Liver (tissue), 7 donors: ENCODE measurements at regions not wholly inside any gene's neighbourhood (a gene's known extent, or its start where the extent isn't known, plus 50 kb on each side); places are given as distances from the start of the nearest gene placed in this dataset.

Source experiments
- DNase-seq: peaks from one replicate; pipeline ENCODE4 v3.0.0-alpha.2; 2017; ENCODE audit warnings: low spot score
- H3K27ac ChIP-seq, 2 donors: one replicate each; pipeline ENCODE4 v1.7.0; 2013; ENCODE audit warnings: inconsistent platforms in 2 of 2, low read length in 2 of 2, control low read depth in 1 of 2, low read depth in 1 of 2, mild to moderate bottlenecking in 1 of 2
- H3K27me3 ChIP-seq, 4 donors: one replicate each; pipeline versions ENCODE4 v1.6.1 to v1.7.0; 2013; ENCODE audit warnings: low read length in 3 of 4, inconsistent platforms in 1 of 4, mild to moderate bottlenecking in 1 of 4, moderate library complexity in 1 of 4; ENCODE audit not compliant: control insufficient read depth in 4 of 4, insufficient read depth in 4 of 4
- H3K36me3 ChIP-seq, 4 donors: one replicate each; pipeline versions ENCODE4 v1.6.1 to v1.7.0; 2013; ENCODE audit warnings: low read length in 3 of 4, mild to moderate bottlenecking in 3 of 4, low read depth in 1 of 4, moderate library complexity in 1 of 4; ENCODE audit not compliant: control insufficient read depth in 4 of 4, insufficient read depth in 3 of 4
- H3K4me1 ChIP-seq, 4 donors: one replicate each; pipeline versions ENCODE4 v1.6.1 to v1.7.0; 2013; ENCODE audit warnings: low read length in 3 of 4, mild to moderate bottlenecking in 3 of 4, moderate library complexity in 1 of 4; ENCODE audit not compliant: control insufficient read depth in 4 of 4, insufficient read depth in 4 of 4
- H3K4me3 ChIP-seq, 3 donors: one replicate each; pipeline versions ENCODE4 v1.6.1 to v1.7.0; 2013; ENCODE audit warnings: low read length in 3 of 3, control low read depth in 1 of 3, low read depth in 1 of 3, mild to moderate bottlenecking in 1 of 3
- H3K9ac ChIP-seq, 2 donors: one replicate each; pipeline ENCODE4 v1.7.0; 2013; ENCODE audit warnings: low read length in 2 of 2, mild to moderate bottlenecking in 2 of 2, moderate library complexity in 2 of 2, control low read depth in 1 of 2, low read depth in 1 of 2
- H3K9me3 ChIP-seq, 4 donors: one replicate each; pipeline versions ENCODE4 v1.6.1 to v1.7.0; 2013; ENCODE audit warnings: low read length in 3 of 4; ENCODE audit not compliant: control insufficient read depth in 4 of 4
- ATF3 ChIP-seq: IDR thresholded peaks from 2 replicates; pipeline ENCODE4 v1.6.1; 2016; ENCODE audit warnings: antibody characterized with exemption
- EGR1 ChIP-seq, 2 donors: IDR thresholded peaks; 2 replicates each; pipeline ENCODE4 v1.6.1; 2016 to 2018; ENCODE audit warnings: antibody characterized with exemption in 2 of 2, low read depth in 2 of 2
- FOXA1 ChIP-seq: IDR thresholded peaks from 2 replicates; pipeline ENCODE4 v1.6.1; 2016; ENCODE audit warnings: antibody characterized with exemption
- FOXA2 ChIP-seq: IDR thresholded peaks from 2 replicates; pipeline ENCODE4 v1.6.1; 2016; ENCODE audit warnings: antibody characterized with exemption
- GABPA ChIP-seq, 2 donors: IDR thresholded peaks in 1 of 2; conservative IDR thresholded peaks in 1 of 2; 2 replicates each; pipeline ENCODE4 v1.6.1; 2016; ENCODE audit warnings: antibody characterized with exemption in 2 of 2, mild to moderate bottlenecking in 1 of 2, moderate library complexity in 1 of 2
- HNF4A ChIP-seq, 2 donors: conservative IDR thresholded peaks; 2 replicates each; pipeline ENCODE4 v1.6.1; 2016; ENCODE audit warnings: antibody characterized with exemption in 2 of 2, mild to moderate bottlenecking in 2 of 2
- HNF4G ChIP-seq: IDR thresholded peaks from 2 replicates; pipeline ENCODE4 v1.6.1; 2016; ENCODE audit warnings: antibody characterized with exemption
- JUND ChIP-seq, 2 donors: IDR thresholded peaks; 2 replicates each; pipeline ENCODE4 v1.6.1; 2016; ENCODE audit warnings: antibody characterized with exemption in 2 of 2
- MAX ChIP-seq: IDR thresholded peaks from 2 replicates; pipeline ENCODE4 v1.6.1; 2016; ENCODE audit warnings: antibody characterized with exemption
- NR2F2 ChIP-seq: IDR thresholded peaks from 2 replicates; pipeline ENCODE4 v1.6.1; 2016; ENCODE audit warnings: antibody characterized with exemption
- RAD21 ChIP-seq, 2 donors: IDR thresholded peaks; 2 replicates each; pipeline ENCODE4 v1.6.1; 2016; ENCODE audit warnings: antibody characterized with exemption in 2 of 2, mild to moderate bottlenecking in 2 of 2
- REST ChIP-seq: IDR thresholded peaks from 2 replicates; pipeline ENCODE4 v1.6.1; 2016; ENCODE audit warnings: antibody characterized with exemption, mild to moderate bottlenecking
- RXRA ChIP-seq, 2 donors: IDR thresholded peaks; 2 replicates each; pipeline ENCODE4 v1.6.1; 2017 to 2018; ENCODE audit warnings: antibody characterized with exemption in 2 of 2, mild to moderate bottlenecking in 1 of 2
- SP1 ChIP-seq: IDR thresholded peaks from 2 replicates; pipeline ENCODE4 v1.6.1; 2018; ENCODE audit warnings: antibody characterized with exemption, mild to moderate bottlenecking
- TAF1 ChIP-seq: conservative IDR thresholded peaks from 2 replicates; pipeline ENCODE4 v1.6.1; 2016; ENCODE audit warnings: antibody characterized with exemption, mild to moderate bottlenecking
- YY1 ChIP-seq: IDR thresholded peaks from 2 replicates; pipeline ENCODE4 v1.6.1; 2016; ENCODE audit warnings: antibody characterized with exemption, mild to moderate bottlenecking
- ZBTB33 ChIP-seq: IDR thresholded peaks from 2 replicates; pipeline ENCODE4 v1.6.1; 2016; ENCODE audit warnings: antibody characterized with exemption
- WGBS: extraction: QIAGEN DNeasy Blood & Tissue Kit; methylation state at CpG from one replicate; pipeline ENCODE4 v1.1.7; 2013; 5-methylcytosine and 5-hydroxymethylcytosine counted together
- donor health status: healthy.
- donor health status: healthy.
- donor health status: healthy.
- donor health status: healthy.

- 38% methylated on average over 7 of the region's 7 CpGs for WGBS
- H3K9me3 ChIP-seq: no peaks in the 10 kb centered on the region
- no peak for DNase-seq
- TF ChIP-seq SP1: peak; percentile 39
- peak; percentile 30 to 50 for TF ChIP-seq RAD21 (IDR thresholded peaks at IDR 0.05)
- peak; percentile 44 for TF ChIP-seq ZBTB33
- no peak for TF ChIP-seq EGR1 (IDR thresholded peaks at IDR 0.05; ENCODE audit: low read depth in 2 of 2)
- peak; percentile 62 for TF ChIP-seq MAX
- TF ChIP-seq ATF3: no peak
- peak; percentile 21 to 86 for TF ChIP-seq RXRA (IDR thresholded peaks at IDR 0.05)
- TF ChIP-seq HNF4A (conservative IDR thresholded peaks at IDR 0.05): peak; percentile 64 to 74
- peak; percentile 82 for TF ChIP-seq YY1
- TF ChIP-seq FOXA2: peak; percentile 75
- no peak for TF ChIP-seq GABPA (IDR thresholded peaks at IDR 0.05 in 1 of 2, conservative IDR thresholded peaks at IDR 0.05 in 1 of 2)
- peak; percentile 68 for TF ChIP-seq FOXA1
- TF ChIP-seq JUND (IDR thresholded peaks at IDR 0.05): peak; percentile 25 to 46
- no peak for TF ChIP-seq NR2F2
- peak overlapping the region in 1 of 3 donors; percentile 12 for H3K4me3 ChIP-seq
- no peaks in the 10 kb centered on the region for H3K27me3 ChIP-seq
- H3K4me1 ChIP-seq: peaks cover 2 to 34% (median 15%) of the 10 kb centered on the region in 4 donors
- H3K9ac ChIP-seq: no peak overlapping the region
- peak overlapping the region; percentile 77 to 90 for H3K27ac ChIP-seq
- no peaks in the 10 kb centered on the region for H3K36me3 ChIP-seq
Measured at GRCh38 chr4:15145709-15146108, 143.4 kb downstream of the CPEB2 start.

- TF ChIP-seq MAX (no peak), JUND (IDR thresholded peaks at IDR 0.05) (no peak), HNF4G (no peak), RAD21 (IDR thresholded peaks at IDR 0.05) (no peak), YY1 (no peak), EGR1 (IDR thresholded peaks at IDR 0.05; ENCODE audit: low read depth in 2 of 2) (no peak), RXRA (IDR thresholded peaks at IDR 0.05) (no peak), ZBTB33 (no peak), FOXA2 (no peak), FOXA1 (no peak), TAF1 (no peak), REST (no peak), HNF4A (conservative IDR thresholded peaks at IDR 0.05) (no peak), GABPA (IDR thresholded peaks at IDR 0.05 in 1 of 2, conservative IDR thresholded peaks at IDR 0.05 in 1 of 2) (no peak), NR2F2 (no peak), ATF3 (no peak), SP1 (no peak)
- H3K9ac ChIP-seq: no peak overlapping the region
- H3K4me1 ChIP-seq: peaks cover 2 to 34% (median 15%) of the 10 kb centered on the region in 4 donors
- 60% methylated on average over 5 of the region's 5 CpGs for WGBS
- no peaks in the 10 kb centered on the region for H3K36me3 ChIP-seq
- DNase-seq: no peak
- H3K27ac ChIP-seq: no peak overlapping the region
- no peaks in the 10 kb centered on the region for H3K9me3 ChIP-seq
- H3K27me3 ChIP-seq: no peaks in the 10 kb centered on the region
- no peak overlapping the region for H3K4me3 ChIP-seq
Measured at GRCh38 chr4:15147714-15148113, 145.4 kb downstream of the CPEB2 start.
